GM12878 (cell line): ENCODE measurements at regions not wholly inside any gene's neighbourhood (a gene's known extent, or its start where the extent isn't known, plus 50 kb on each side); places are given as distances from the start of the nearest gene placed in this dataset.

Experiments used
- ATAC-seq: fragments of 200-7000 bp; cut with Tn5 transposase; 3 replicates; pipeline ENCODE4 v1.9.1; 2020; ENCODE audit warnings: mild to moderate bottlenecking, moderate library complexity
- BruUV-seq: library from RNA; stranded (reverse); fragments of 400-500 nt; replicated peaks from 2 replicates; lab custom pipeline; 2021; lab: Mats Ljungman, UMichigan
- CTCF ChIA-PET: fragments of 300-600 bp; sonication (Branson Sonifier 250); formaldehyde crosslinking; extraction: SDS; loops from one replicate; lab custom pipeline; 2021; ENCODE audit warnings: inconsistent platforms; lab: Yijun Ruan, JAX
- POLR2A ChIA-PET: fragments of 350-600 bp; formaldehyde crosslinking; extraction: SDS; loops from one replicate; lab custom pipeline; 2021; ENCODE audit warnings: inconsistent platforms; lab: Charles Lee
- RAD21 ChIA-PET: fragments of 300-600 bp; sonication (Branson Sonifier 250); formaldehyde crosslinking; loops from one replicate; lab custom pipeline; 2023; ENCODE audit warnings: antibody characterized with exemption; ENCODE audit not compliant: unreplicated experiment; lab: Charles Lee
- SMC1A ChIA-PET: fragments of 300-600 bp; sonication (Branson Sonifier 250); formaldehyde crosslinking; loops from one replicate; lab custom pipeline; 2023; ENCODE audit not compliant: unreplicated experiment, uncharacterized antibody; lab: Charles Lee
- DNase-seq: peaks from one replicate; pipeline ENCODE4 v3.0.0-alpha.2; 2011; ENCODE audit warnings: low read depth, low spot score
- FAIRE-seq: peaks from 3 replicates; lab custom pipeline; 2011; peaks lifted over from hg19 to GRCh38; lab: Jason Lieb, UNC
- H2AFZ ChIP-seq: 2 replicates; pipeline ENCODE4 v1.6.0; 2011; ENCODE audit warnings: low read depth, low read length, control low read depth; ENCODE audit not compliant: control insufficient read depth
- H3K27ac ChIP-seq: 2 replicates; pipeline ENCODE4 v1.5.1; 2011; ENCODE audit warnings: control low read depth; ENCODE audit not compliant: control insufficient read depth, insufficient read depth
- H3K27me3 ChIP-seq, 2 experiments: replicated peaks in 1 of 2; 2 replicates each; pipeline versions ENCODE4 v1.6.0 to v1.6.1; 2011; ENCODE audit warnings: low read length in 1 of 2; ENCODE audit not compliant: control insufficient read depth in 2 of 2, insufficient read depth in 2 of 2
- H3K36me3 ChIP-seq, 2 experiments: 2 replicates each; pipeline ENCODE4 v1.5.1; 2011; ENCODE audit warnings: low read length in 1 of 2; ENCODE audit not compliant: control insufficient read depth in 2 of 2, insufficient read depth in 2 of 2
- H3K4me1 ChIP-seq: 2 replicates; pipeline ENCODE4 v1.6.1; 2011; ENCODE audit warnings: mild to moderate bottlenecking, low read length, moderate library complexity, mixed read lengths; ENCODE audit not compliant: control insufficient read depth, insufficient read depth
- H3K4me2 ChIP-seq: 2 replicates; pipeline ENCODE4 v1.6.0; 2011; ENCODE audit warnings: control low read depth; ENCODE audit not compliant: control insufficient read depth, insufficient read depth
- H3K4me3 ChIP-seq: fragments of 200-600 bp; sonication (generic); 2 replicates; pipeline ENCODE4 v1.5.1; 2016
- H3K79me2 ChIP-seq: 2 replicates; pipeline ENCODE4 v1.6.0; 2011; ENCODE audit warnings: low read length; ENCODE audit not compliant: control insufficient read depth, insufficient read depth
- H3K9ac ChIP-seq: 2 replicates; pipeline ENCODE4 v1.8.0; 2011; ENCODE audit warnings: low read length, control low read depth, mixed read lengths; ENCODE audit not compliant: control insufficient read depth, insufficient read depth
- H3K9me3 ChIP-seq: replicated peaks from 3 replicates; pipeline ENCODE4 v1.5.1; 2011; ENCODE audit warnings: mild to moderate bottlenecking, low read length; ENCODE audit not compliant: control insufficient read depth, insufficient read depth
- H4K20me1 ChIP-seq: 2 replicates; pipeline ENCODE4 v1.6.0; 2011; ENCODE audit not compliant: control insufficient read depth, insufficient read depth
- BCL11A ChIP-seq: IDR thresholded peaks from 2 replicates; pipeline ENCODE4 v1.6.1; 2011; ENCODE audit warnings: low read depth, low read length
- CBX5 ChIP-seq: sonication (generic); IDR thresholded peaks from 2 replicates; pipeline ENCODE4 v1.6.1; 2016; ENCODE audit warnings: low read depth, moderate library complexity, mild to moderate bottlenecking, inconsistent platforms
- CREM ChIP-seq: IDR thresholded peaks from 2 replicates; pipeline ENCODE4 v1.6.1; 2014; ENCODE audit warnings: antibody characterized with exemption, low read depth
- IKZF1 ChIP-seq: fragments of 450-650 bp; conservative IDR thresholded peaks from 2 replicates; pipeline ENCODE4 v1.6.1; 2017; ENCODE audit warnings: antibody characterized with exemption, mild to moderate bottlenecking
- MEF2B ChIP-seq: fragments of 450-650 bp; IDR thresholded peaks from 2 replicates; pipeline ENCODE4 v1.6.1; 2018; ENCODE audit warnings: mild to moderate bottlenecking, moderate library complexity; ENCODE audit not compliant: partially characterized antibody, poor library complexity, severe bottlenecking
- MTA2 ChIP-seq: fragments of 450-650 bp; IDR thresholded peaks from 2 replicates; pipeline ENCODE4 v1.6.1; 2016; ENCODE audit warnings: low read depth, mild to moderate bottlenecking, moderate library complexity
- NFIC ChIP-seq: IDR thresholded peaks from 2 replicates; pipeline ENCODE4 v1.6.1; 2012; ENCODE audit warnings: low read depth, mild to moderate bottlenecking, inconsistent platforms, low read length, moderate library complexity
- NR2F1 ChIP-seq: fragments of 450-650 bp; conservative IDR thresholded peaks from 2 replicates; pipeline ENCODE4 v1.6.1; 2017; ENCODE audit warnings: mild to moderate bottlenecking
- SMC3 ChIP-seq: IDR thresholded peaks from 2 replicates; pipeline ENCODE4 v1.6.1; 2011; ENCODE audit warnings: low read length, improper control_type of control experiment, borderline replicate concordance
- SPI1 ChIP-seq: IDR thresholded peaks from 2 replicates; pipeline ENCODE4 v1.6.1; 2011; ENCODE audit warnings: low read depth, mild to moderate bottlenecking, low read length, moderate library complexity, borderline replicate concordance; ENCODE audit not compliant: insufficient read depth
- TCF7 ChIP-seq: IDR thresholded peaks from 2 replicates; pipeline ENCODE4 v1.6.1; 2014; ENCODE audit warnings: antibody characterized with exemption, borderline replicate concordance
- YBX1 ChIP-seq: fragments of 450-650 bp; IDR thresholded peaks from 2 replicates; pipeline ENCODE4 v1.6.1; 2016; ENCODE audit warnings: antibody characterized with exemption
- in situ Hi-C: fragments of 300-500 bp; cut with MboI; formaldehyde crosslinking; loops from 9 replicates; pipeline ENCODE4 v1.14.3; 2018; ENCODE audit warnings: mixed read lengths
- intact Hi-C: fragments of 100-400 bp; cut with micrococcal nuclease; formaldehyde crosslinking; loops from one replicate; pipeline ENCODE4 v1.14.2; 2022; ENCODE audit not compliant: unreplicated experiment
- TF ChIP-seq, protein P1 (sequence below): fragments of 450-650 bp; IDR thresholded peaks from 2 replicates; pipeline ENCODE4 v1.6.1; 2017; ENCODE audit warnings: mild to moderate bottlenecking, moderate library complexity
- TF ChIP-seq, protein P2 (sequence below): IDR thresholded peaks from 2 replicates; pipeline ENCODE4 v1.6.1; 2012; ENCODE audit warnings: low read depth, low read length, improper control_type of control experiment

DNA sequence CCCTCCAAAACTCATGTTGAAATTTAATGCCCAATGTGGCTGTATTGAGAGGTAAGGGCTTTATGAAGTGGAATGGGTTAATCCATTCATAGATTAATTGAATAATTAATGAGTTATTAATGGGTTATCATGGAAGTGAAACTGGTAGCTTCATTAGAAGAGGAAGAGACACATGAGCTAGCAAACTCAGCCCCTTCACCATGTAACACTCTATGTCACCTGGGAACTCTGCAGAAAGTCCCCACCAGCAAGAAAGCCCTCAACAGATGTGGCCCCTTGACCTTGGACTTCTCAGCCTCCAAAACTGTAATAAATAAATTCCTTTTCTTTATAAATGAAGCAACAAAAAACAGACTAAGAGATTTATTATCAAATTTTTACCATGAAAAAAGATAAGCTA is 223.5 kb downstream of the KLF12 start:
- ChIA-PET SMC1A (interaction anchor here (1.1 to 1.8 kb wide), 7 partner anchors 8 to 376 kb away, joined by 3 to 6 read pairs (median 4); no protein-coding TSS in a partner anchor), RAD21 (interaction anchor here (0.7 to 1.6 kb wide), 5 partner anchors 8 to 224 kb away, joined by 3 to 4 read pairs (median 3); partner anchors contain the start of gene KLF12), CTCF (interaction anchor here (0.8 to 1.8 kb wide), 2 partner anchors 75 to 77 kb away, joined by 3 to 4 read pairs; no protein-coding TSS in a partner anchor), POLR2A (interaction anchor here (1.1 kb wide), 1 partner anchor 117 kb away, joined by 3 read pairs; no protein-coding TSS in a partner anchor)
- H3K9ac ChIP-seq: no peak overlapping the region
- BruUV-seq: no TSS peak
- intact Hi-C loops (no loop called here), in situ Hi-C loops (no loop called here)
- peaks cover 6% of the 10 kb centered on the region for H3K4me1 ChIP-seq
- H4K20me1 ChIP-seq: no peaks in the 10 kb centered on the region
- no peaks in the 10 kb centered on the region for H3K36me3 ChIP-seq
- FAIRE-seq: no peak
- no peak overlapping the region for H2AFZ ChIP-seq
- H3K79me2 ChIP-seq: no peaks in the 10 kb centered on the region
- H3K9me3 ChIP-seq: no peaks in the 10 kb centered on the region
- H3K4me2 ChIP-seq: no peak overlapping the region
- DNase-seq: no peak
- no peak overlapping the region for H3K27ac ChIP-seq
- peak; percentile 62 for ATAC-seq
- no peak overlapping the region for H3K4me3 ChIP-seq
- TF ChIP-seq BCL11A (no peak), MTA2 (peak; percentile 55), NFIC (no peak), TCF7 (no peak), SMC3 (no peak), CBX5 (no peak), YBX1 (no peak), SPI1 (peak; percentile 20; the same call in 1 of the 2 replicates), NR2F1 (peak; percentile 84), CREM (no peak), IKZF1 (no peak), MEF2B (no peak)
- TF ChIP-seq, protein P1, sequence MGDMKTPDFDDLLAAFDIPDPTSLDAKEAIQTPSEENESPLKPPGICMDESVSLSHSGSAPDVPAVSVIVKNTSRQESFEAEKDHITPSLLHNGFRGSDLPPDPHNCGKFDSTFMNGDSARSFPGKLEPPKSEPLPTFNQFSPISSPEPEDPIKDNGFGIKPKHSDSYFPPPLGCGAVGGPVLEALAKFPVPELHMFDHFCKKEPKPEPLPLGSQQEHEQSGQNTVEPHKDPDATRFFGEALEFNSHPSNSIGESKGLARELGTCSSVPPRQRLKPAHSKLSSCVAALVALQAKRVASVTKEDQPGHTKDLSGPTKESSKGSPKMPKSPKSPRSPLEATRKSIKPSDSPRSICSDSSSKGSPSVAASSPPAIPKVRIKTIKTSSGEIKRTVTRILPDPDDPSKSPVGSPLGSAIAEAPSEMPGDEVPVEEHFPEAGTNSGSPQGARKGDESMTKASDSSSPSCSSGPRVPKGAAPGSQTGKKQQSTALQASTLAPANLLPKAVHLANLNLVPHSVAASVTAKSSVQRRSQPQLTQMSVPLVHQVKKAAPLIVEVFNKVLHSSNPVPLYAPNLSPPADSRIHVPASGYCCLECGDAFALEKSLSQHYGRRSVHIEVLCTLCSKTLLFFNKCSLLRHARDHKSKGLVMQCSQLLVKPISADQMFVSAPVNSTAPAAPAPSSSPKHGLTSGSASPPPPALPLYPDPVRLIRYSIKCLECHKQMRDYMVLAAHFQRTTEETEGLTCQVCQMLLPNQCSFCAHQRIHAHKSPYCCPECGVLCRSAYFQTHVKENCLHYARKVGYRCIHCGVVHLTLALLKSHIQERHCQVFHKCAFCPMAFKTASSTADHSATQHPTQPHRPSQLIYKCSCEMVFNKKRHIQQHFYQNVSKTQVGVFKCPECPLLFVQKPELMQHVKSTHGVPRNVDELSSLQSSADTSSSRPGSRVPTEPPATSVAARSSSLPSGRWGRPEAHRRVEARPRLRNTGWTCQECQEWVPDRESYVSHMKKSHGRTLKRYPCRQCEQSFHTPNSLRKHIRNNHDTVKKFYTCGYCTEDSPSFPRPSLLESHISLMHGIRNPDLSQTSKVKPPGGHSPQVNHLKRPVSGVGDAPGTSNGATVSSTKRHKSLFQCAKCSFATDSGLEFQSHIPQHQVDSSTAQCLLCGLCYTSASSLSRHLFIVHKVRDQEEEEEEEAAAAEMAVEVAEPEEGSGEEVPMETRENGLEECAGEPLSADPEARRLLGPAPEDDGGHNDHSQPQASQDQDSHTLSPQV: no peak
- TF ChIP-seq, protein P2, sequence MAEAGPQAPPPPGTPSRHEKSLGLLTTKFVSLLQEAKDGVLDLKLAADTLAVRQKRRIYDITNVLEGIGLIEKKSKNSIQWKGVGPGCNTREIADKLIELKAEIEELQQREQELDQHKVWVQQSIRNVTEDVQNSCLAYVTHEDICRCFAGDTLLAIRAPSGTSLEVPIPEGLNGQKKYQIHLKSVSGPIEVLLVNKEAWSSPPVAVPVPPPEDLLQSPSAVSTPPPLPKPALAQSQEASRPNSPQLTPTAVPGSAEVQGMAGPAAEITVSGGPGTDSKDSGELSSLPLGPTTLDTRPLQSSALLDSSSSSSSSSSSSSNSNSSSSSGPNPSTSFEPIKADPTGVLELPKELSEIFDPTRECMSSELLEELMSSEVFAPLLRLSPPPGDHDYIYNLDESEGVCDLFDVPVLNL: no peak
- H3K27me3 ChIP-seq: no peaks in the 10 kb centered on the region
